IMR-90 (cell line): ENCODE measurements at regions not wholly inside any gene's neighbourhood (a gene's known extent, or its start where the extent isn't known, plus 50 kb on each side); places are given as distances from the start of the nearest gene placed in this dataset.

ENCODE experiments used
- ATAC-seq: fragments of 200-7000 bp; cut with Tn5 transposase; 2 replicates; pipeline ENCODE4 v1.9.1; 2020; ENCODE audit warnings: low read depth, mild to moderate bottlenecking, moderate library complexity
- BruUV-seq: library from RNA; stranded (reverse); fragments of 400-500 nt; replicated peaks from 2 replicates; lab custom pipeline; 2021; lab: Mats Ljungman, UMichigan
- CTCF ChIA-PET: fragments of 300-600 bp; formaldehyde crosslinking; extraction: SDS; loops from one replicate; lab custom pipeline; 2021; ENCODE audit warnings: antibody characterized with exemption; lab: Yijun Ruan, JAX
- POLR2A ChIA-PET: fragments of 300-600 bp; sonication (Branson Sonifier 250); formaldehyde crosslinking; loops from one replicate; lab custom pipeline; 2022; ENCODE audit warnings: antibody characterized with exemption; ENCODE audit not compliant: unreplicated experiment; lab: Charles Lee
- DNase-seq: peaks from one replicate; pipeline ENCODE4 v3.0.0; 2013
- H2AFZ ChIP-seq: replicated peaks from 2 replicates; pipeline ENCODE3; 2013; ENCODE audit warnings: low read length, mild to moderate bottlenecking; ENCODE audit not compliant: poor library complexity
- H2AK5ac ChIP-seq: 2 replicates; pipeline ENCODE4 v1.6.1; 2013; ENCODE audit warnings: low read depth, low read length, inconsistent platforms
- H2AK9ac ChIP-seq: replicated peaks from 2 replicates; pipeline ENCODE3; 2013; ENCODE audit warnings: mild to moderate bottlenecking, low read depth, low read length, moderate library complexity; ENCODE audit not compliant: poor library complexity
- H2BK120ac ChIP-seq: 2 replicates; pipeline ENCODE4 v1.6.1; 2013; ENCODE audit warnings: low read depth, low read length, inconsistent platforms
- H2BK15ac ChIP-seq: 3 replicates; pipeline ENCODE4 v1.6.1; 2013; ENCODE audit warnings: low read depth, low read length, inconsistent platforms
- H2BK20ac ChIP-seq: 2 replicates; pipeline ENCODE4 v1.6.1; 2013; ENCODE audit warnings: low read depth, mild to moderate bottlenecking, inconsistent platforms, low read length, moderate library complexity
- H2BK5ac ChIP-seq: 2 replicates; pipeline ENCODE4 v1.6.1; 2013; ENCODE audit warnings: mild to moderate bottlenecking, low read depth, low read length, inconsistent platforms; ENCODE audit not compliant: poor library complexity, severe bottlenecking
- H3K14ac ChIP-seq: replicated peaks from 2 replicates; pipeline ENCODE4 v1.6.1; 2013; ENCODE audit warnings: low read depth, low read length, inconsistent platforms
- H3K18ac ChIP-seq: 2 replicates; pipeline ENCODE4 v1.6.1; 2013; ENCODE audit warnings: low read depth, low read length, control low read depth
- H3K23ac ChIP-seq: 2 replicates; pipeline ENCODE4 v1.6.1; 2013; ENCODE audit warnings: low read depth, low read length, inconsistent platforms
- H3K27ac ChIP-seq: 2 replicates; pipeline ENCODE4 v1.5.1; 2013; ENCODE audit warnings: mild to moderate bottlenecking, control low read depth, low read length; ENCODE audit not compliant: insufficient read depth
- H3K27me3 ChIP-seq: 2 replicates; pipeline ENCODE4 v1.6.1; 2013; ENCODE audit warnings: low read length; ENCODE audit not compliant: control insufficient read depth, insufficient read depth
- H3K36me3 ChIP-seq: 2 replicates; pipeline ENCODE4 v1.6.1; 2013; ENCODE audit warnings: low read length, mixed read lengths; ENCODE audit not compliant: control insufficient read depth, insufficient read depth
- H3K4ac ChIP-seq: 2 replicates; pipeline ENCODE4 v1.6.1; 2013; ENCODE audit warnings: low read depth, low read length, inconsistent platforms
- H3K4me1 ChIP-seq: 2 replicates; pipeline ENCODE4 v1.6.1; 2013; ENCODE audit warnings: low read length, mixed read lengths; ENCODE audit not compliant: control insufficient read depth, insufficient read depth
- H3K4me2 ChIP-seq: 2 replicates; pipeline ENCODE4 v1.6.1; 2013; ENCODE audit warnings: low read depth, mild to moderate bottlenecking, control low read depth, low read length, moderate library complexity
- H3K4me3 ChIP-seq: 2 replicates; pipeline ENCODE4 v1.5.1; 2013; ENCODE audit warnings: low read depth, mild to moderate bottlenecking, control low read depth, low read length, moderate library complexity; ENCODE audit not compliant: insufficient read depth
- H3K56ac ChIP-seq: 2 replicates; pipeline ENCODE4 v1.6.1; 2013; ENCODE audit warnings: low read length, inconsistent platforms; ENCODE audit not compliant: insufficient read depth; ENCODE audit errors: extremely low read depth
- H3K79me1 ChIP-seq, 2 experiments: 2 replicates each; pipeline ENCODE4 v1.6.1; 2013; ENCODE audit warnings: low read length in 2 of 2, inconsistent platforms in 1 of 2, low read depth in 1 of 2
- H3K9ac ChIP-seq: 2 replicates; pipeline ENCODE4 v1.6.1; 2013; ENCODE audit warnings: low read depth, low read length, control low read depth
- H3K9me1 ChIP-seq: 2 replicates; pipeline ENCODE4 v1.6.1; 2013; ENCODE audit warnings: low read length, inconsistent platforms; ENCODE audit not compliant: insufficient read depth
- H3K9me3 ChIP-seq: 2 replicates; pipeline ENCODE4 v1.6.1; 2013; ENCODE audit warnings: low read length; ENCODE audit not compliant: control insufficient read depth, insufficient read depth
- H4K20me1 ChIP-seq: 2 replicates; pipeline ENCODE4 v1.6.1; 2013; ENCODE audit warnings: low read length, inconsistent platforms; ENCODE audit not compliant: insufficient read depth
- H4K5ac ChIP-seq: 2 replicates; pipeline ENCODE4 v1.6.1; 2013; ENCODE audit warnings: mild to moderate bottlenecking, low read depth, low read length, control low read depth
- H4K8ac ChIP-seq, 2 experiments: 2 replicates each; pipeline ENCODE4 v1.6.1; 2013; ENCODE audit warnings: low read depth in 2 of 2, low read length in 2 of 2, control low read depth in 1 of 2, inconsistent platforms in 1 of 2
- H4K91ac ChIP-seq: 2 replicates; pipeline ENCODE4 v1.6.1; 2013; ENCODE audit warnings: low read depth, low read length, inconsistent platforms; ENCODE audit not compliant: insufficient read depth
- BHLHE40 ChIP-seq: fragments of 150-350 bp; IDR thresholded peaks from 2 replicates; pipeline ENCODE4 v1.6.1; 2016; ENCODE audit warnings: mild to moderate bottlenecking, low read depth, low read length
- CEBPB ChIP-seq: IDR thresholded peaks from 2 replicates; pipeline ENCODE4 v1.6.1; 2012; ENCODE audit warnings: low read depth, low read length, improper control_type of control experiment
- ELK1 ChIP-seq: fragments of 150-350 bp; IDR thresholded peaks from 2 replicates; pipeline ENCODE4 v1.6.1; 2016; ENCODE audit warnings: low read depth, mild to moderate bottlenecking, low read length, moderate library complexity, borderline replicate concordance
- FOS ChIP-seq: fragments of 150-350 bp; IDR thresholded peaks from 2 replicates; pipeline ENCODE4 v1.6.1; 2016; ENCODE audit warnings: low read depth, low read length
- MAFK ChIP-seq: IDR thresholded peaks from 2 replicates; pipeline ENCODE4 v1.6.1; 2012; ENCODE audit warnings: low read depth, low read length, improper control_type of control experiment
- MXI1 ChIP-seq: IDR thresholded peaks from 2 replicates; pipeline ENCODE4 v1.6.1; 2012; ENCODE audit warnings: low read depth, mild to moderate bottlenecking, low read length, moderate library complexity, borderline replicate concordance
- SMC3 ChIP-seq: fragments of 150-350 bp; IDR thresholded peaks from 2 replicates; pipeline ENCODE4 v1.6.1; 2016; ENCODE audit warnings: low read depth, mild to moderate bottlenecking, antibody characterized with exemption, low read length, moderate library complexity
- WGBS, 2 experiments: methylation state at CpG; one replicate each; pipeline versions ENCODE4 v1.1.5 to v1.1.7; 2013; ENCODE audit warnings: missing lambda C conversion rate in 2 of 2; ENCODE audit not compliant: insufficient read length in 1 of 2; ENCODE audit errors: extremely low coverage in 2 of 2; 5-methylcytosine and 5-hydroxymethylcytosine counted together
- dilution Hi-C: fragments of 300-500 bp; cut with HindIII; formaldehyde crosslinking; loops from one replicate; pipeline ENCODE4 v1.14.3; 2018; ENCODE audit warnings: low sequenced_read_pairs; ENCODE audit not compliant: unreplicated experiment
- in situ Hi-C: fragments of 300-500 bp; cut with MboI; formaldehyde crosslinking; loops from 3 replicates; pipeline ENCODE4 v1.14.3; 2019; ENCODE audit warnings: low sequenced_read_pairs, inconsistent platforms, mixed read lengths
- intact Hi-C: fragments of 100-400 bp; cut with micrococcal nuclease; formaldehyde crosslinking; loops from 2 replicates; pipeline ENCODE4 v1.10.0; 2022
- TF ChIP-seq, protein P1 (sequence below): conservative IDR thresholded peaks from 2 replicates; pipeline ENCODE4 v1.5.1; 2012; ENCODE audit warnings: mild to moderate bottlenecking, low read depth, low read length, improper control_type of control experiment

- peaks cover 0 to 38% of the 10 kb centered on the region in 2 experiments for H3K79me1 ChIP-seq
Observed at GRCh38 chr11:10632483-10632882, 61.1 kb downstream of the IRAG1 start.

More at GRCh38 chr11:10632483-10632882, 61.1 kb downstream of the IRAG1 start:
- Histone ChIP-seq H2AFZ (no peak overlapping the region), H2AK9ac (no peak overlapping the region), H3K27me3 (no peaks in the 10 kb centered on the region), H4K20me1 (no peaks in the 10 kb centered on the region; the same call in 1 of the 2 replicates), H4K91ac (no peak overlapping the region), H3K9me1 (peaks cover 4% of the 10 kb centered on the region; the same call in 1 of the 2 replicates), H3K4ac (no peak overlapping the region), H3K9me3 (no peaks in the 10 kb centered on the region), H2BK15ac (no peak overlapping the region), H4K8ac (no peak overlapping the region), H3K23ac (no peak overlapping the region), H3K56ac (no peak overlapping the region), H3K4me2 (no peak overlapping the region), H3K27ac (no peak overlapping the region), H3K36me3 (peaks cover 69% of the 10 kb centered on the region), H2BK5ac (no peak overlapping the region), H3K4me1 (no peaks in the 10 kb centered on the region), H3K9ac (no peak overlapping the region), H3K4me3 (no peak overlapping the region), H2AK5ac (no peak overlapping the region), H3K14ac (no peak overlapping the region), H3K18ac (no peak overlapping the region), H2BK20ac (no peak overlapping the region), H2BK120ac (no peak overlapping the region), H4K5ac (no peak overlapping the region)
- BruUV-seq = no TSS peak
- POLR2A ChIA-PET = no interaction called here
- 100% methylated on average over 2 of the region's 5 CpGs; no CpG with 5 or more reads in 1 of the 2 experiments for WGBS, 2 experiments
- dilution Hi-C loops = no loop called here
- in situ Hi-C loops = no loop called here
- no peak for TF ChIP-seq CEBPB
- TF ChIP-seq, protein P1, sequence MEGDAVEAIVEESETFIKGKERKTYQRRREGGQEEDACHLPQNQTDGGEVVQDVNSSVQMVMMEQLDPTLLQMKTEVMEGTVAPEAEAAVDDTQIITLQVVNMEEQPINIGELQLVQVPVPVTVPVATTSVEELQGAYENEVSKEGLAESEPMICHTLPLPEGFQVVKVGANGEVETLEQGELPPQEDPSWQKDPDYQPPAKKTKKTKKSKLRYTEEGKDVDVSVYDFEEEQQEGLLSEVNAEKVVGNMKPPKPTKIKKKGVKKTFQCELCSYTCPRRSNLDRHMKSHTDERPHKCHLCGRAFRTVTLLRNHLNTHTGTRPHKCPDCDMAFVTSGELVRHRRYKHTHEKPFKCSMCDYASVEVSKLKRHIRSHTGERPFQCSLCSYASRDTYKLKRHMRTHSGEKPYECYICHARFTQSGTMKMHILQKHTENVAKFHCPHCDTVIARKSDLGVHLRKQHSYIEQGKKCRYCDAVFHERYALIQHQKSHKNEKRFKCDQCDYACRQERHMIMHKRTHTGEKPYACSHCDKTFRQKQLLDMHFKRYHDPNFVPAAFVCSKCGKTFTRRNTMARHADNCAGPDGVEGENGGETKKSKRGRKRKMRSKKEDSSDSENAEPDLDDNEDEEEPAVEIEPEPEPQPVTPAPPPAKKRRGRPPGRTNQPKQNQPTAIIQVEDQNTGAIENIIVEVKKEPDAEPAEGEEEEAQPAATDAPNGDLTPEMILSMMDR = no peak
- no peak for TF ChIP-seq MAFK
- TF ChIP-seq MXI1 = no peak
- TF ChIP-seq BHLHE40 = no peak
- no peak for TF ChIP-seq FOS
- no peak for TF ChIP-seq ELK1
- TF ChIP-seq SMC3 = no peak
- ATAC-seq = no peak
- intact Hi-C loops = no loop called here
- CTCF ChIA-PET = no interaction called here
- DNase-seq = no peak
